AG09319 (cell line): ENCODE measurements at regions not wholly inside any gene's neighbourhood (a gene's known extent, or its start where the extent isn't known, plus 50 kb on each side); places are given as distances from the start of the nearest gene placed in this dataset.
A peak's percentile ranks its signal among the peaks of the same experiment; 100 is the strongest.

Source experiments
- DNase-seq: peaks from one replicate; pipeline ENCODE4 v3.0.0-alpha.2; 2010; ENCODE audit warnings: low read depth; ENCODE audit errors: extremely low read depth
- CTCF ChIP-seq: IDR thresholded peaks from 2 replicates; pipeline ENCODE4 v1.5.1; 2011; ENCODE audit warnings: low read depth, mild to moderate bottlenecking, inconsistent platforms, low read length, moderate library complexity

- DNase-seq, result no peak
- no peak for TF ChIP-seq CTCF
Observed at GRCh38 chr1:81562934-81563333, 237.8 kb upstream of the ADGRL2 start.

- no peak for TF ChIP-seq CTCF
- DNase-seq, result no peak
Observed at GRCh38 chr1:81560629-81561028, 240.1 kb upstream of the ADGRL2 start.

GRCh38 chr1:81559662-81560350, 240.9 kb upstream of the ADGRL2 start:
- DNase-seq, result no peak
- TF ChIP-seq CTCF, result peak; percentile 1; the same call in 1 of the 2 replicates

- TF ChIP-seq CTCF, result no peak
- no peak for DNase-seq
Observed at GRCh38 chr1:81558291-81559076, 242.2 kb upstream of the ADGRL2 start.

- no peak for DNase-seq
- TF ChIP-seq CTCF, result no peak
Observed at GRCh38 chr1:81556968-81557367, 243.8 kb upstream of the ADGRL2 start.

- no peak for TF ChIP-seq CTCF
- DNase-seq, result no peak
Observed at GRCh38 chr1:81554534-81554933, 246.2 kb upstream of the ADGRL2 start.

- no peak for DNase-seq
- no peak for TF ChIP-seq CTCF
Observed at GRCh38 chr1:81554108-81554507, 246.6 kb upstream of the ADGRL2 start.
